H1 (cell line): ENCODE measurements at regions not wholly inside any gene's neighbourhood (a gene's known extent, or its start where the extent isn't known, plus 50 kb on each side); places are given as distances from the start of the nearest gene placed in this dataset.

Experiments used
- BACH1 ChIP-seq: IDR thresholded peaks from 2 replicates; pipeline ENCODE4 v1.6.1; 2012; ENCODE audit warnings: low read length, improper control_type of control experiment
- CHD1 ChIP-seq: IDR thresholded peaks from 2 replicates; pipeline ENCODE4 v1.6.1; 2012; ENCODE audit warnings: low read depth, low read length, improper control_type of control experiment
- CHD7 ChIP-seq: fragments of 300-600 bp; sonication (generic); IDR thresholded peaks from 2 replicates; pipeline ENCODE4 v1.7.1; 2012; ENCODE audit warnings: low read length, moderate library complexity, mild to moderate bottlenecking, inconsistent platforms; ENCODE audit not compliant: insufficient replicate concordance
- RNF2 ChIP-seq: fragments of 200-900, 300-1000 bp; sonication (generic); IDR thresholded peaks from 2 replicates; pipeline ENCODE4 v1.7.1; 2016; ENCODE audit warnings: borderline replicate concordance, low read depth, mild to moderate bottlenecking, antibody characterized with exemption, low read length; ENCODE audit not compliant: poor library complexity, severe bottlenecking; ENCODE audit errors: missing control alignments
- TAF1 ChIP-seq: IDR thresholded peaks from 2 replicates; pipeline ENCODE4 v1.6.1; 2011; ENCODE audit warnings: mild to moderate bottlenecking, low read depth, low read length
- TAF7 ChIP-seq: optimal IDR thresholded peaks from 2 replicates; pipeline ENCODE3; 2011; ENCODE audit warnings: low read depth, mild to moderate bottlenecking, inconsistent platforms, low read length, moderate library complexity, borderline replicate concordance
- YY1 ChIP-seq: IDR thresholded peaks from 2 replicates; pipeline ENCODE4 v1.6.1; 2011; ENCODE audit warnings: low read depth, mild to moderate bottlenecking, low read length

- no peak for TF ChIP-seq TAF7
- TF ChIP-seq TAF1 = no peak
- no peak for TF ChIP-seq CHD1
- no peak for TF ChIP-seq RNF2
- TF ChIP-seq YY1 = no peak
- no peak for TF ChIP-seq BACH1
- TF ChIP-seq CHD7 = no peak
- TF ChIP-seq, all 59 proteins: peak for 0
Measured at GRCh38 chr5:124887223-124887622, 140.8 kb upstream of the ZNF608 start (continued).
